PFSK-1 (cell line): ENCODE measurements at regions not wholly inside any gene's neighbourhood (a gene's known extent, or its start where the extent isn't known, plus 50 kb on each side); places are given as distances from the start of the nearest gene placed in this dataset.

Source experiments
- FOXP2 ChIP-seq: optimal IDR thresholded peaks from 2 replicates; pipeline ENCODE3; 2011; ENCODE audit warnings: borderline replicate concordance, control low read depth, inconsistent platforms; ENCODE audit not compliant: insufficient read depth; ENCODE audit errors: extremely low read length, extremely low read depth
- POLR2AphosphoS5 ChIP-seq: IDR thresholded peaks from 2 replicates; pipeline ENCODE4 v1.6.1; 2012; ENCODE audit warnings: low read depth, mild to moderate bottlenecking, control low read depth, low read length, moderate library complexity
- REST ChIP-seq, 2 experiments: IDR thresholded peaks; 2 replicates each; pipeline versions ENCODE4 v1.6.1 to v1.8.0; 2011 to 2012; ENCODE audit warnings: low read depth in 2 of 2, low read length in 2 of 2, control low read depth in 1 of 2, inconsistent platforms in 1 of 2, mild to moderate bottlenecking in 1 of 2, moderate library complexity in 1 of 2; ENCODE audit not compliant: insufficient read depth in 1 of 2
- SIN3A ChIP-seq: IDR thresholded peaks from 2 replicates; pipeline ENCODE4 v1.6.1; 2012; ENCODE audit warnings: mild to moderate bottlenecking, low read length, moderate library complexity, borderline replicate concordance; ENCODE audit not compliant: insufficient read depth
- TAF1 ChIP-seq: IDR thresholded peaks from 2 replicates; pipeline ENCODE4 v1.6.1; 2012; ENCODE audit warnings: low read length, control low read depth, borderline replicate concordance; ENCODE audit not compliant: insufficient read depth

- TF ChIP-seq REST (IDR thresholded peaks at IDR 0.05; ENCODE audit: insufficient read depth in 1 of 2, low read depth in 2 of 2, low read length in 2 of 2) (no peak), POLR2AphosphoS5 (no peak), SIN3A (no peak), TAF1 (no peak), FOXP2 (no peak)
Measured at GRCh38 chr4:66681962-66682361, 863.3 kb downstream of the CENPC start.
